ENCODE measurements at regions not wholly inside any gene's neighbourhood (a gene's known extent, or its start where the extent isn't known, plus 50 kb on each side); places are given as distances from the start of the nearest gene placed in this dataset.

GRCh38 chr2:173823543-173823939, 141.6 kb downstream of the SP3 start (continued):
- TF ChIP-seq ERG (CRISPR knock-in tag; IDR thresholded peaks at IDR 0.05) (no peak), ATF2 (CRISPR knock-in tag; IDR thresholded peaks at IDR 0.05; ENCODE audit: borderline replicate concordance, low read depth) (no peak), ZBTB21 (CRISPR knock-in tag; IDR thresholded peaks at IDR 0.05; ENCODE audit: borderline replicate concordance) (no peak), GTF2I (CRISPR knock-in tag; conservative IDR thresholded peaks at IDR 0.05) (no peak), NR3C1 (CRISPR knock-in tag; conservative IDR thresholded peaks at IDR 0.05; ENCODE audit: low read depth) (no peak)

GRCh38 chr2:173828189-173829142, 136.7 kb downstream of the SP3 start:
- no peaks in the 10 kb centered on the region for H3K9me3 Mint-ChIP-seq
- no peaks in the 10 kb centered on the region for H3K36me3 Mint-ChIP-seq
- ChIA-PET CTCF (no interaction called here), POLR2A (no interaction called here)
- TF ChIP-seq PREB (CRISPR knock-in tag; IDR thresholded peaks at IDR 0.05; ENCODE audit: borderline replicate concordance) = no peak
- TF ChIP-seq CBFB (CRISPR knock-in tag; IDR thresholded peaks at IDR 0.05; ENCODE audit: low read depth) = no peak
- TF ChIP-seq ZNF416 (CRISPR knock-in tag; IDR thresholded peaks at IDR 0.05) = no peak
- no peak for TF ChIP-seq TEAD1 (CRISPR knock-in tag; IDR thresholded peaks at IDR 0.05)
- TF ChIP-seq NFATC4 (CRISPR knock-in tag; IDR thresholded peaks at IDR 0.05) = no peak
- TF ChIP-seq TCF7 (CRISPR knock-in tag; IDR thresholded peaks at IDR 0.05; ENCODE audit: low read depth) = no peak
- no peak for TF ChIP-seq ZSCAN18 (CRISPR knock-in tag; IDR thresholded peaks at IDR 0.05)
- no peak for TF ChIP-seq NR1H2 (CRISPR knock-in tag; IDR thresholded peaks at IDR 0.05)
- TF ChIP-seq OVOL2 (CRISPR knock-in tag; IDR thresholded peaks at IDR 0.05; ENCODE audit: borderline replicate concordance) = no peak
- TF ChIP-seq FOXP4 (CRISPR knock-in tag; IDR thresholded peaks at IDR 0.05) = no peak
- no peak for TF ChIP-seq E2F4 (CRISPR knock-in tag; IDR thresholded peaks at IDR 0.05; ENCODE audit: borderline replicate concordance, low read depth)
- TF ChIP-seq FOXJ3 (CRISPR knock-in tag; IDR thresholded peaks at IDR 0.05; ENCODE audit: borderline replicate concordance) = no peak
- 0 out of 2 replicates have a peak, but pooled peaks cover 3% of the 10 kb centered on the region for H3K4me1 Mint-ChIP-seq
- H3K4me3 Mint-ChIP-seq = no peak overlapping the region
- no peak for DNase-seq (ENCODE audit: low spot score)
- ATAC-seq = no peak
- H3K27ac Mint-ChIP-seq = no peak overlapping the region
- H3K27me3 Mint-ChIP-seq (ENCODE audit: low read depth) = no peaks in the 10 kb centered on the region

All from WTC11 (cell line).